Adrenal gland (tissue), 9 donors: ENCODE measurements at regions not wholly inside any gene's neighbourhood (a gene's known extent, or its start where the extent isn't known, plus 50 kb on each side); places are given as distances from the start of the nearest gene placed in this dataset.

Source experiments
- DNase-seq, 7 donors: peaks; one replicate each; pipeline ENCODE4 v3.0.0-alpha.2; 2019 to 2020
- H3K27ac ChIP-seq, 5 donors: fragments of 200-600 bp; sonication (generic) in 4 of 5; 1 replicate in 3 of 5; 2 replicates in 2 of 5; pipeline versions ENCODE4 v1.5.1 to v1.8.0; 2016 to 2020; ENCODE audit warnings: mild to moderate bottlenecking in 1 of 5
- H3K27me3 ChIP-seq: fragments of 200-600 bp; 2 replicates; pipeline ENCODE4 v1.8.0; 2021
- H3K36me3 ChIP-seq, 2 donors: fragments of 200-600 bp; replicated peaks in 1 of 2; 1 replicate in 1 of 2; 2 replicates in 1 of 2; pipeline versions ENCODE4 v1.5.1 to v1.8.0; 2018 to 2022
- H3K4me1 ChIP-seq, 2 donors: fragments of 200-600 bp; replicated peaks in 1 of 2; 1 replicate in 1 of 2; 2 replicates in 1 of 2; pipeline versions ENCODE4 v1.5.1 to v1.8.0; 2018 to 2021
- H3K4me3 ChIP-seq, 4 donors: fragments of 200-600 bp; sonication (generic) in 3 of 4; one replicate each; pipeline ENCODE4 v1.5.1; 2016 to 2018
- H3K9me3 ChIP-seq, 3 donors: fragments of 200-600 bp; sonication (generic) in 1 of 3; replicated peaks in 1 of 3; 1 replicate in 2 of 3; 2 replicates in 1 of 3; pipeline versions ENCODE4 v1.5.1 to v1.8.0; 2016 to 2021
- POLR2A ChIP-seq, 2 donors: fragments of 450-650 bp; IDR thresholded peaks; one replicate each; pipeline ENCODE4 v1.6.1; 2017; ENCODE audit warnings: antibody characterized with exemption in 2 of 2, mild to moderate bottlenecking in 2 of 2, moderate library complexity in 1 of 2
- WGBS, 4 donors: extraction: QIAGEN DNeasy Blood & Tissue Kit in 2 of 4; methylation state at CpG; one replicate each; pipeline versions ENCODE4 v1.1.5 to v1.1.7; 2013 to 2017; 5-methylcytosine and 5-hydroxymethylcytosine counted together
- intact Hi-C, 2 donors: fragments of 100-400 bp; cut with DNase I; formaldehyde crosslinking; loops; one replicate each; pipeline versions ENCODE4 v1.14.1 to v1.15.0; 2022 to 2023
- TF ChIP-seq, protein P1 (sequence below), 6 experiments: fragments of 450-650 bp in 4 of 6; fragments of 200-600 bp in 2 of 6; sonication (generic) in 1 of 6; IDR thresholded peaks; 1 replicate in 5 of 6; 2 replicates in 1 of 6; pipeline versions ENCODE4 v1.5.1 to v1.8.0; 2016 to 2021; ENCODE audit warnings: antibody characterized with exemption in 6 of 6, mild to moderate bottlenecking in 2 of 6, moderate library complexity in 1 of 6
- donor health status: healthy with polysubstance abuse.
- donor health status: Bipolar disorder and iron deficiency.
- donor health status: DM: yes; HTN: yes; CAD: no.
- donor health status: DM: no; HTN: no; CAD: no.
- donor health status: DM: no; HTN: no; CAD: no.

DNA sequence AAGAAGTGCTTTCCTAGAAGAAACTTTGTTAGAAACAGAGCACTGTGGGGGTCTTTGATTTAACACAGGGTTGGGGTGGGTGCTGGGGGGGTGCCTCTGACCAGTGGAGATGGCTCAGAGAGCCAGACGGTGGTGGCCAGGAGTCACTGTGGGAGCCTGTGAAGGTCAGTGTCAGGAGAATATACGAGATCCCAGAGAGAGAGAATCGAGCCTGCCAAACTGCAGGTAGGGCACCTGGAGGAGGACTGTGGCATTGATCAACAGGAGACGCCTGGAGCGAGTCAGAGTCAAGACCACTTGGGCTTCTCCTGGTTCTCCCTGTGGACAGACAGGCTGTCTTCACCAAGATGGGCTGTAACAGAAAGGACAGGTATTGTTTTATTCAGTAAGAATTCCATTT lies 136.5 kb upstream of the TWIST2 start:
- 72 to 81% (median 75%) methylated on average over 5 of the region's 5 CpGs for WGBS, 4 donors
- no peaks in the 10 kb centered on the region for H3K9me3 ChIP-seq
- no peak for DNase-seq
- no peak overlapping the region for H3K27ac ChIP-seq
- intact Hi-C loops: no loop called here
- no peaks in the 10 kb centered on the region for H3K4me1 ChIP-seq
- H3K36me3 ChIP-seq: no peaks in the 10 kb centered on the region
- no peaks in the 10 kb centered on the region for H3K27me3 ChIP-seq
- TF ChIP-seq, protein P1, sequence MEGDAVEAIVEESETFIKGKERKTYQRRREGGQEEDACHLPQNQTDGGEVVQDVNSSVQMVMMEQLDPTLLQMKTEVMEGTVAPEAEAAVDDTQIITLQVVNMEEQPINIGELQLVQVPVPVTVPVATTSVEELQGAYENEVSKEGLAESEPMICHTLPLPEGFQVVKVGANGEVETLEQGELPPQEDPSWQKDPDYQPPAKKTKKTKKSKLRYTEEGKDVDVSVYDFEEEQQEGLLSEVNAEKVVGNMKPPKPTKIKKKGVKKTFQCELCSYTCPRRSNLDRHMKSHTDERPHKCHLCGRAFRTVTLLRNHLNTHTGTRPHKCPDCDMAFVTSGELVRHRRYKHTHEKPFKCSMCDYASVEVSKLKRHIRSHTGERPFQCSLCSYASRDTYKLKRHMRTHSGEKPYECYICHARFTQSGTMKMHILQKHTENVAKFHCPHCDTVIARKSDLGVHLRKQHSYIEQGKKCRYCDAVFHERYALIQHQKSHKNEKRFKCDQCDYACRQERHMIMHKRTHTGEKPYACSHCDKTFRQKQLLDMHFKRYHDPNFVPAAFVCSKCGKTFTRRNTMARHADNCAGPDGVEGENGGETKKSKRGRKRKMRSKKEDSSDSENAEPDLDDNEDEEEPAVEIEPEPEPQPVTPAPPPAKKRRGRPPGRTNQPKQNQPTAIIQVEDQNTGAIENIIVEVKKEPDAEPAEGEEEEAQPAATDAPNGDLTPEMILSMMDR (IDR thresholded peaks at IDR 0.05): no peak
- TF ChIP-seq POLR2A (IDR thresholded peaks at IDR 0.05): no peak
- H3K4me3 ChIP-seq: no peak overlapping the region

DNA sequence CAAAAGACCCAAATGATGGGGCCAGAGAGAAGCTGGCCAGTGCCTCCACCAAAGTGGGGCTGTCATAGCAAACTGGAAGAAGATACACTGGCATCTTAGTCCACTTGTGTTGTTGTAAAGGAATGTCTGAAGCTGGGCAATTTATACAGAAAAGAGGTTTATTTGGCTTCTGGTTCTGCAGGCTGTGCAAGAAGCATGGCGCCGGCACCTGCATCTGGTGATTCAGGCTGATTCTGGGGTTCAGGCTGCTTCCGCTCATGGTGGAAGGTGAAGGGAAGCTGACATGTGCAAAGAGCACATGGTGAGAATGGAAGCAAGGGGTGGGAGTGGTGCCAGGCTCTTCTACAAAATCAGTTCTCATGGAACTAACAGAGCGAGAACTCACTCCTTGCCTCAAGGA lies 135.9 kb upstream of the TWIST2 start:
- no peak for DNase-seq
- Histone ChIP-seq H3K27me3 (no peaks in the 10 kb centered on the region), H3K4me3 (no peak overlapping the region), H3K9me3 (no peaks in the 10 kb centered on the region), H3K27ac (no peak overlapping the region), H3K36me3 (no peaks in the 10 kb centered on the region), H3K4me1 (no peaks in the 10 kb centered on the region)
- intact Hi-C loops: no loop called here
- 88 to 99% (median 90%) methylated on average over 4 of the region's 4 CpGs for WGBS, 4 donors
- TF ChIP-seq, protein P1 (IDR thresholded peaks at IDR 0.05): no peak
- no peak for TF ChIP-seq POLR2A (IDR thresholded peaks at IDR 0.05)

DNA sequence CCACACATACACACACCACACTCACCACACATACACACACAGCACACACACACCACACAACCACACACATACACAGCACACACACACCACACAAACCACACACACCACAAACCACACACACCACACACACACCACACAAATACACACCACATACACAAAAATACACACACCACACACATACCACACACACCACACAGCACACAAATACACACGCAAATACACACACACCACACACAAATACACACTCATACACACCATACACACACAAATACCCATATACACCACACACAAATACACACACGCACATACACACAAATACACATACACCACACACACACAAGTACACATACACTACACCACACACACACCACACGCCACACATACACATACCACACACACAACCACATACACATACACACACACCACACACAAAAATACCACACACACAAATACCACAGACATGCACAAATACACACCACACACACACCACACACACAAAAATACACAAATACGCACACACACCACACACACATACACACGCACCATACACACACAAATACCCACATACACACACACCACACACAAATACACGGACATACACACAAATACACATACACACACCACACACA lies 134.6 kb upstream of the TWIST2 start:
- Histone ChIP-seq H3K27ac (no peak overlapping the region), H3K4me1 (no peaks in the 10 kb centered on the region), H3K4me3 (no peak overlapping the region), H3K9me3 (no peaks in the 10 kb centered on the region), H3K36me3 (no peaks in the 10 kb centered on the region), H3K27me3 (no peaks in the 10 kb centered on the region)
- intact Hi-C loops: no loop called here
- WGBS, 4 donors: 82 to 88% (median 86%) methylated on average over 6 of the region's 6 CpGs
- DNase-seq: no peak
- TF ChIP-seq, protein P1 (IDR thresholded peaks at IDR 0.05): no peak
- TF ChIP-seq POLR2A (IDR thresholded peaks at IDR 0.05): no peak

GRCh38 chr2:238714038-238714528 lies 133.8 kb upstream of the TWIST2 start:
- no peak overlapping the region for H3K4me3 ChIP-seq
- H3K27ac ChIP-seq: no peak overlapping the region
- no peaks in the 10 kb centered on the region for H3K9me3 ChIP-seq
- H3K36me3 ChIP-seq: no peaks in the 10 kb centered on the region
- TF ChIP-seq POLR2A (IDR thresholded peaks at IDR 0.05): no peak
- TF ChIP-seq, protein P1 (IDR thresholded peaks at IDR 0.05): no peak
- no peaks in the 10 kb centered on the region for H3K4me1 ChIP-seq
- no peaks in the 10 kb centered on the region for H3K27me3 ChIP-seq
- DNase-seq: peak in 1 of 7 donors; percentile 35
- intact Hi-C loops: no loop called here
- whole genome bisulfite sequencing, 4 donors: 37 to 69% (median 59%) methylated on average over 3 to 9 of the region's 9 CpGs
